HepG2 (cell line): ENCODE measurements at regions not wholly inside any gene's neighbourhood (a gene's known extent, or its start where the extent isn't known, plus 50 kb on each side); places are given as distances from the start of the nearest gene placed in this dataset.

Source experiments
- ATAC-seq: fragments of 200-7000 bp; cut with Tn5 transposase; 3 replicates; pipeline ENCODE4 v1.9.1; 2020; ENCODE audit warnings: mild to moderate bottlenecking, moderate library complexity
- BruUV-seq: library from RNA; stranded (reverse); fragments of 400-500 nt; replicated peaks from 2 replicates; lab custom pipeline; 2021; lab: Mats Ljungman, UMichigan
- CTCF ChIA-PET: fragments of 300-600 bp; formaldehyde crosslinking; extraction: SDS; loops from one replicate; lab custom pipeline; 2021; ENCODE audit warnings: low total read pairs, inconsistent platforms, low intra/inter-chr PET ratio; lab: Yijun Ruan, JAX
- POLR2A ChIA-PET: fragments of 350-600 bp; sonication (Branson Sonifier 250); formaldehyde crosslinking; loops from one replicate; lab custom pipeline; 2020; ENCODE audit warnings: antibody characterized with exemption, inconsistent platforms; lab: Yijun Ruan, JAX
- DNase-seq: peaks from one replicate; pipeline ENCODE4 v3.0.0-alpha.2; 2015; ENCODE audit warnings: low spot score
- FAIRE-seq: peaks from 3 replicates; lab custom pipeline; 2011; peaks lifted over from hg19 to GRCh38; lab: Jason Lieb, UNC
- H2AFZ ChIP-seq: one replicate; pipeline ENCODE4 v1.6.1; 2011; ENCODE audit warnings: low read length, inconsistent platforms
- H3K27ac ChIP-seq: fragments of 300-600 bp; 3 replicates; pipeline ENCODE4 v1.8.0; 2011; ENCODE audit warnings: mixed run types, mild to moderate bottlenecking, mixed read lengths, low read length, inconsistent platforms; ENCODE audit not compliant: insufficient read depth; ENCODE audit errors: extremely low read length
- H3K27me3 ChIP-seq, 2 experiments: fragments of 200-600 bp in 1 of 2; 2 replicates in 1 of 2; 3 replicates in 1 of 2; pipeline versions ENCODE4 v1.6.0 to v1.8.0; 2011; ENCODE audit warnings: low read length in 2 of 2, mild to moderate bottlenecking in 2 of 2, moderate library complexity in 2 of 2, inconsistent platforms in 1 of 2; ENCODE audit not compliant: insufficient read depth in 2 of 2, control insufficient read depth in 1 of 2
- H3K36me3 ChIP-seq, 2 experiments: fragments of 200-600 bp in 1 of 2; replicated peaks in 1 of 2; 2 replicates in 1 of 2; 3 replicates in 1 of 2; pipeline versions ENCODE4 v1.5.1 to v1.8.0; 2011; ENCODE audit warnings: low read length in 2 of 2, inconsistent platforms in 1 of 2; ENCODE audit not compliant: insufficient read depth in 2 of 2, control insufficient read depth in 1 of 2
- H3K4me1 ChIP-seq: 2 replicates; pipeline ENCODE4 v1.5.1; 2012; ENCODE audit warnings: low read length, inconsistent platforms; ENCODE audit not compliant: insufficient read depth
- H3K4me2 ChIP-seq: 2 replicates; pipeline ENCODE4 v1.6.0; 2011; ENCODE audit warnings: low read depth, low read length, inconsistent platforms
- H3K4me3 ChIP-seq, 3 experiments: fragments of 200-600 bp in 1 of 3; sonication (generic), shearing (Covaris generic) in 1 of 3; replicated peaks in 1 of 3; 2 replicates each; pipeline ENCODE4 v1.5.1; 2011 to 2016; ENCODE audit warnings: low read length in 3 of 3, inconsistent platforms in 2 of 3, low read depth in 2 of 3, mild to moderate bottlenecking in 2 of 3, control low read depth in 1 of 3, mixed read lengths in 1 of 3; ENCODE audit not compliant: insufficient read depth in 1 of 3
- H3K79me2 ChIP-seq: one replicate; pipeline ENCODE4 v1.6.1; 2011; ENCODE audit warnings: low read length, inconsistent platforms; ENCODE audit not compliant: insufficient read depth
- H3K9ac ChIP-seq: 2 replicates; pipeline ENCODE4 v1.6.0; 2011; ENCODE audit warnings: mild to moderate bottlenecking, low read depth, low read length, inconsistent platforms; ENCODE audit not compliant: insufficient read depth
- H3K9me3 ChIP-seq: 2 replicates; pipeline ENCODE4 v1.5.1; 2012; ENCODE audit warnings: mild to moderate bottlenecking, low read length
- H4K20me1 ChIP-seq: 2 replicates; pipeline ENCODE4 v1.6.0; 2011; ENCODE audit warnings: inconsistent platforms, mild to moderate bottlenecking, low read length, moderate library complexity; ENCODE audit not compliant: insufficient read depth
- FOXP1 ChIP-seq, 2 experiments: fragments of 450-650 bp in 1 of 2; IDR thresholded peaks; 2 replicates each; pipeline ENCODE4 v1.6.1; 2017 to 2018; ENCODE audit warnings: antibody characterized with exemption in 1 of 2
- HMGXB3 ChIP-seq: sonication (generic); formaldehyde crosslinking; IDR thresholded peaks from 2 replicates; pipeline ENCODE4 v1.4.0; 2020; ENCODE audit warnings: missing genetic modification reagents, borderline replicate concordance
- IRX3 ChIP-seq: sonication (generic); formaldehyde crosslinking; IDR thresholded peaks from 2 replicates; pipeline ENCODE4 v1.8.1; 2023; ENCODE audit warnings: mild to moderate bottlenecking, low read depth, missing genetic modification reagents, borderline replicate concordance
- NFAT5 ChIP-seq: sonication (generic); formaldehyde crosslinking; IDR thresholded peaks from 2 replicates; pipeline ENCODE4 v1.4.0; 2020; ENCODE audit warnings: missing genetic modification reagents
- SMAD9 ChIP-seq: sonication (generic); formaldehyde crosslinking; IDR thresholded peaks from 2 replicates; pipeline ENCODE4 v1.5.1; 2020; ENCODE audit warnings: mild to moderate bottlenecking, missing genetic modification reagents
- WGBS: methylation state at CpG from one replicate; pipeline ENCODE4 v1.1.6; 2017; ENCODE audit warnings: low lambda C conversion rate; 5-methylcytosine and 5-hydroxymethylcytosine counted together
- in situ Hi-C: cut with HindIII; loops from 2 replicates; pipeline ENCODE4 v1.10.0; 2017; ENCODE audit warnings: low pct_unique_long_range_greater_than_20kb; ENCODE audit not compliant: extremely low pct_ligation_motif_present
- intact Hi-C: fragments of 100-400 bp; cut with micrococcal nuclease; formaldehyde crosslinking; loops from one replicate; pipeline ENCODE4 v1.10.0; 2022; ENCODE audit not compliant: unreplicated experiment
- TF ChIP-seq, protein P1 (sequence below), 2 experiments: sonication (generic) in 1 of 2; formaldehyde crosslinking in 1 of 2; IDR thresholded peaks; 2 replicates each; pipeline versions ENCODE4 v1.4.0 to v1.6.1; 2016 to 2020; ENCODE audit warnings: borderline replicate concordance in 1 of 2, low read depth in 1 of 2, mild to moderate bottlenecking in 1 of 2, missing genetic modification reagents in 1 of 2
- TF ChIP-seq, protein P2 (sequence below): sonication (generic); formaldehyde crosslinking; IDR thresholded peaks from 2 replicates; pipeline ENCODE4 v1.4.0; 2020; ENCODE audit warnings: low read depth, mild to moderate bottlenecking, missing genetic modification reagents

DNA sequence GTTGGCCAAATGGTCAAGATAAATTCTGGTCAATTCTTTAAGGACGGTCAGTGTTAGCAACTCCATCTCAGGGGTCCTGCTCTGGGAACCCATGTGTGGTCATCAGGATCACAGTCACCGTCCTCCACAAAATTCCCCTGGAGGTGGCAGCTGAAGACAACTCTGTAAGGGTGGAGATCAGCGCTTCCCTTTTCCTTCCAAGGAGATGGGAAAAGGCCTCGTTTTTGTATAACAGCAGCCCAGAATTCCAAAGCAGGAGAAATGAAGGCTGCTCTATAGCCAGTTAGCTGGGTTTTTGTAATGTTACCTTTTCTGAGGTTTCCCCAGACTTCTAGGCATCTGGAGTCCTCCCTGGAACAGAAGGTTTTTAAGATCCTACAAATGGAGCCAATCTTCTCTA lies 334.8 kb downstream of the MYCN start:
- in situ Hi-C loops = no loop called here
- CTCF ChIA-PET = no interaction called here
- no peak for DNase-seq
- no peaks in the 10 kb centered on the region; a peak in 1 of 5 replicates for H3K36me3 ChIP-seq
- no peak overlapping the region for H2AFZ ChIP-seq
- no peaks in the 10 kb centered on the region; a peak in 1 of 5 replicates for H3K27me3 ChIP-seq
- intact Hi-C loops = no loop called here
- H3K79me2 ChIP-seq = no peaks in the 10 kb centered on the region
- no peaks in the 10 kb centered on the region for H3K4me1 ChIP-seq
- no peak overlapping the region for H3K4me3 ChIP-seq
- no peak for FAIRE-seq
- no peak overlapping the region for H3K4me2 ChIP-seq
- no peak for ATAC-seq
- no peak overlapping the region for H3K9ac ChIP-seq
- BruUV-seq = no TSS peak
- H4K20me1 ChIP-seq = no peaks in the 10 kb centered on the region
- WGBS = 60% methylated on average over 4 of the region's 4 CpGs
- H3K9me3 ChIP-seq = no peaks in the 10 kb centered on the region
- POLR2A ChIA-PET = no interaction called here
- H3K27ac ChIP-seq = no peak overlapping the region
- TF ChIP-seq NFAT5 (CRISPR knock-in tag) (no peak), IRX3 (no peak), FOXP1 (IDR thresholded peaks at IDR 0.05) (no peak), FOXP1 (CRISPR knock-in tag; IDR thresholded peaks at IDR 0.05) (no peak), HMGXB3 (CRISPR knock-in tag) (no peak), SMAD9 (no peak)
- TF ChIP-seq, protein P1, sequence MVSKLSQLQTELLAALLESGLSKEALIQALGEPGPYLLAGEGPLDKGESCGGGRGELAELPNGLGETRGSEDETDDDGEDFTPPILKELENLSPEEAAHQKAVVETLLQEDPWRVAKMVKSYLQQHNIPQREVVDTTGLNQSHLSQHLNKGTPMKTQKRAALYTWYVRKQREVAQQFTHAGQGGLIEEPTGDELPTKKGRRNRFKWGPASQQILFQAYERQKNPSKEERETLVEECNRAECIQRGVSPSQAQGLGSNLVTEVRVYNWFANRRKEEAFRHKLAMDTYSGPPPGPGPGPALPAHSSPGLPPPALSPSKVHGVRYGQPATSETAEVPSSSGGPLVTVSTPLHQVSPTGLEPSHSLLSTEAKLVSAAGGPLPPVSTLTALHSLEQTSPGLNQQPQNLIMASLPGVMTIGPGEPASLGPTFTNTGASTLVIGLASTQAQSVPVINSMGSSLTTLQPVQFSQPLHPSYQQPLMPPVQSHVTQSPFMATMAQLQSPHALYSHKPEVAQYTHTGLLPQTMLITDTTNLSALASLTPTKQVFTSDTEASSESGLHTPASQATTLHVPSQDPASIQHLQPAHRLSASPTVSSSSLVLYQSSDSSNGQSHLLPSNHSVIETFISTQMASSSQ (IDR thresholded peaks at IDR 0.05; ENCODE audit: low read depth) = no peak
- TF ChIP-seq, protein P1 (CRISPR knock-in tag; IDR thresholded peaks at IDR 0.05; ENCODE audit: borderline replicate concordance) = no peak
- TF ChIP-seq, protein P2, sequence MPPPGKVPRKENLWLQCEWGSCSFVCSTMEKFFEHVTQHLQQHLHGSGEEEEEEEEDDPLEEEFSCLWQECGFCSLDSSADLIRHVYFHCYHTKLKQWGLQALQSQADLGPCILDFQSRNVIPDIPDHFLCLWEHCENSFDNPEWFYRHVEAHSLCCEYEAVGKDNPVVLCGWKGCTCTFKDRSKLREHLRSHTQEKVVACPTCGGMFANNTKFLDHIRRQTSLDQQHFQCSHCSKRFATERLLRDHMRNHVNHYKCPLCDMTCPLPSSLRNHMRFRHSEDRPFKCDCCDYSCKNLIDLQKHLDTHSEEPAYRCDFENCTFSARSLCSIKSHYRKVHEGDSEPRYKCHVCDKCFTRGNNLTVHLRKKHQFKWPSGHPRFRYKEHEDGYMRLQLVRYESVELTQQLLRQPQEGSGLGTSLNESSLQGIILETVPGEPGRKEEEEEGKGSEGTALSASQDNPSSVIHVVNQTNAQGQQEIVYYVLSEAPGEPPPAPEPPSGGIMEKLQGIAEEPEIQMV = no peak
